ENCODE measurements at regions not wholly inside any gene's neighbourhood (a gene's known extent, or its start where the extent isn't known, plus 50 kb on each side); places are given as distances from the start of the nearest gene placed in this dataset.

DNA sequence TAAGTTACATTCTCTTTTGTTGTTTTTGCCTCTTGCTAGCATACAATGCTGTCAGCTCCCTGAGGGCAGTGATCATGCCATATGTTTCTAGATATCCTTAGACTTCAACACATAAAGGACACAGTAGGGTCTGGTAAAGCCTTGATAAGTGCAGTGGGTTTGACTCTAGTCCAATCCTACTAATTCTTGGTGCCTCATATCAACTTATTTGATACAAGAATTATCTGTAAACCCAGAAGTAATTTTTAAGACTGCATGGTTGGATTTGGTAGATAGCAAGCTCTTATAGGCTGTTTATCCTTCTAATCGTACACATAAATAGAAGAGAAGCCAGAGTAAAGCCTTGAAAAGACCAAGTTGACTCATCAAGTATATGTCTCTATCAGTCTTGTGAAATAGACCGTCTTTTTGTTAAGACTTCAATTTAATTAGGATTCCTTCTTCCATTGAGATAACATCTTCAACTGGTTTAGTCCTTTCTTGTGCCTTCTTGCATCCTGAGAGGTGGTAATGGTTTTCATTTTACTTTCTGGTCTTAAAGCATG is 265.6 kb upstream of the CDIN1 start:
- no peak for DNase-seq (ENCODE audit: insufficient read length, low spot score)
- FAIRE-seq: no peak

DNA sequence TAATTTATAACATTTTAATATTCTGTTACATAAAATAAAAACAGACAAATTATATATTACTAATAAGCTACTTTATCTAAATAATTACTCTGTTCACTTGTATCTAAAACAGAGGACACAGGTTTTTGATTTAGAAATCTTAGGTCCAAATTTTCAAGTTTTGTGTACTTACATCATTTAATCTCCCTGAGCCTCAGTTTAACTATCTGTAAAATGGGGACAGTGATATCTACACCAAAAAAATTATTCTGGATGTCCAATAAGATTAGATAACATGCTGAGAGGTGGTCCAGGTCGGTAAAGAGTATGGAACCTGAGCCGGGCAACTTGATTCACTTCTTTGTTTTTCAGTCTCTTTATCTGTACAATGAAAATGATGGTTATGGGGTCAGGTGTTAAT is 263.8 kb upstream of the CDIN1 start:
- no peak for FAIRE-seq
- no peak for DNase-seq (ENCODE audit: insufficient read length, low spot score)

GRCh38 chr15:36323615-36324014 is 255.8 kb upstream of the CDIN1 start:
- FAIRE-seq (no peak), DNase-seq (ENCODE audit: insufficient read length, low spot score) (no peak)

DNA sequence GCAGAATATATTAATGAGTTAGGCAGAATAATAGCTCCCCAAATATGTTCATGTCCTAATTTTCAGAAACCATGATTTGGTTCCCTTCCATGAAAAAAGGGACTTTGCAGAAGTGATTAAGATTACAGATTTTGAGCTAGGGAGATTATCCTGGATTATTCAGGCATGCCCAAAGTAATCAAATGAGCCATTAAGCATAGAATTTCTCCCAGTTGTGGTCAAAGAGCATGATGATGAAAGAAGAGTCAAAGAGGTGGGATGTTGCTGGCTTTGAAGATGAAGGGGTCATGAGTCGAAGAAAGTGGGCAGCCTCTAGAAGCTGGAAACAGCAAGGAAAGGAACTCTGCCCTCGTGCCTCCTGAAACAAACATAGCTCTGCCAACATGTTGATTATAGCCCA is 254.2 kb upstream of the CDIN1 start:
- FAIRE-seq: no peak
- DNase-seq (ENCODE audit: insufficient read length, low spot score): no peak

DNA sequence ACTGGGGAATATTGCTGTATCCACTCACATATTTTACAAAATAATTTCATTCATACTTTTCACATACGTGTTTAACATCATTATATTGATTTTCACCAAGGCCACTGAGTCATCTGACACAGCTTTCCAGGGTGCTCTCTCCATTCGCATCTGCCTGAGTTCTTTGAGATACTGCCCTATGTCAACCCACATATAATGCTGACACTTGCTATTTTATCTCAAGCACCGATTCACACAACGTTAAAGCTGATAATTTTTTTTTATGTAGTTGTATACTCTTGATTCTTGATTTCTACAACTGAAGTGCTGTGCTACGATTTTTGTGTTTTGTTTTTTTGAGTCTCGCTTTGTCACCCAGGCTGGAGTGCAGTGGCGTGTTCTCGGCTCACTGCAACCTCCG is 249.8 kb upstream of the CDIN1 start:
- FAIRE-seq (no peak), DNase-seq (ENCODE audit: insufficient read length, low spot score) (no peak)

GRCh38 chr15:36330598-36330997 is 248.8 kb upstream of the CDIN1 start:
- no peak for FAIRE-seq

DNA sequence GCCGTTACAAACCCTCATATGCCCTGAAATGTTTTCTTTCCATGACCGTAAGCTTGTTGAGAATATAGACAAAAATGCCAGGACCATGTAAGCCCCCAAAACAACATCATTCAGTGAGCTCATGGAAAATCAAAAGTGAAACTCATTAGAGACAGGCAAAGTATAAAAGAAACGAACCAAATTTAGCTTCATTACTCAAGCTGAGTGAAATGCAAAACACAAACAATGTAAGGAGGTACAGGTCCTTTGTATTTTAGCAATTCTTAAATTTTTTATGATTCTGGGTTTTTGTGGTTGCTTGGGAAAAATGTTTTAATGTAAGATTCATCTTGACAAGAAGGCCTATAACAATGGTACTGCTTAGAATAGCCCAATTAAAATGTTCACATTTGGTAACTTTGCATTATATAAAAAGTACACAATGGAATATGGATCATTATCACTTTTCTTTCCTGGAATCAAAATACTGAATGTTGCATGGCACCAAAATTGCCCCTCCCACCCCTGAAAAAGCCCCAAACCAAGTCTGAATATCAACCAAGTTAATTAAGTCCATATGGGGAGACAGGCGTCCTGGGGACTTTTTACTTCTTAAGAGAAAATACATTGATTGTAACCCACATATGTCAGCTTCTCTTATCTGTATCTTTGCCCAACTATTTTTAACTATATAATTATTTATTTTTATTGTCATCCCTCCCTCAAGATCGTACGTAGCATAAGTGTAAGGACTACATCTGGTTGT is 247.7 kb upstream of the CDIN1 start:
- no peak for FAIRE-seq
- no peak for DNase-seq (ENCODE audit: insufficient read length, low spot score)

More at GRCh38 chr15:36330598-36330997, 248.8 kb upstream of the CDIN1 start:
- DNase-seq (ENCODE audit: insufficient read length, low spot score): no peak

DNA sequence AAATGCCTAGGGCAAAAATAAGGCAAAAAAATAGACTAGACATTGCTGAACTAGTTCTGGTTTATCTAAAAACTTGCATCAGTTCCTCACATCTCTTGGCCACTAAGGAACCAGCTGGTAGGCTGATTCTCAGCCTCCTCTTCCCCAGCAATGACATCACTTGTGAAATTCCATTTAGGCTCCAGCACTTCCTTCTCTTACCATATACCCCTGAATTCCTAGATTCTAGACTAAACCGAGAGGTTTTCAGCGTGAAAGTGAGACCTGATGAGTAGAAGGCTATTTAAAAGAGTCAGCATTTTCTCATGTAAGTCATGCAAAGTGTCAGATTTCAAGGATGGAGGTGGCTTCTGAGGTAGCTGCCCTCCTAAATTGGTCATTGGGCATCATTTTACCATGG is 247.1 kb upstream of the CDIN1 start:
- FAIRE-seq (no peak), DNase-seq (ENCODE audit: insufficient read length, low spot score) (no peak)

DNA sequence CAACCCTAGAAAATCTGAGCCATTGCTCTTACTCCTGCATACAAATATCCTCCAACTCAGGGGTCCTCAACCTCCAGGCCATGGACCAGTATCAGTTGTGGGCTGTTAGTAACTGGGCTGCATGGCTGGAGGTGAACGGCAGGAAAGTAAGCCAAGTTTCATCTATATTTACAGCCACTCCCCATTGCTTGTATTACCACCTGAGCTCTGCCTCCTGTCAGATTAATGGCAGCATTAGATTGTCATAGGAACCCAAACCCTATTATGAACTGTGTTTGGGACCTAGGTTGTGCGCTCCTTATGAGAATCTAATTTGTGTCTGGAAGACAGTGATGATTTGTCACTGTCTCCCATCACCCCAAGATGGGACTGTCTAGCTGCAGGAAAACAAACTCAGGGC is 246.5 kb upstream of the CDIN1 start:
- DNase-seq (ENCODE audit: insufficient read length, low spot score) (no peak), FAIRE-seq (no peak)

DNA sequence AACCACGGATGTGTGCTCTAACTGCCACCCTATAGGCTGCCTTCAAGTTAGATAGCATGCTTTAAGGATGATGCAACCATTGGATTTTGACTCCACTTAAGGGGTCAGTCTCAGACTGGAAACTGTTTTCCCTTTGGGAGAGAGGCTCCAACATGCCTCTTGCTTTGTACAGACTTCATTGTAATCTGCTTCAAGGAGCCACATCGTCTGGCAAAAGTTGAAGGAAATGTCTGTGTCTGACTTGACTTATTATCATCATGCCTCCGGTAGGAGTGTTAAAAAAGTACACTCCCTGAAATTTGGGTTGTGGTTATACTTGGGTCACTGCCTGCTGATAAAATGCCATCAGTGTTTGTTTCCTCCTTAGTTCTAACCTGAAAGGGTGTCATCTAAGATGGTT is 245.4 kb upstream of the CDIN1 start:
- peak; percentile 76 for FAIRE-seq
- peak; percentile 10 for DNase-seq (ENCODE audit: insufficient read length, low spot score)

DNA sequence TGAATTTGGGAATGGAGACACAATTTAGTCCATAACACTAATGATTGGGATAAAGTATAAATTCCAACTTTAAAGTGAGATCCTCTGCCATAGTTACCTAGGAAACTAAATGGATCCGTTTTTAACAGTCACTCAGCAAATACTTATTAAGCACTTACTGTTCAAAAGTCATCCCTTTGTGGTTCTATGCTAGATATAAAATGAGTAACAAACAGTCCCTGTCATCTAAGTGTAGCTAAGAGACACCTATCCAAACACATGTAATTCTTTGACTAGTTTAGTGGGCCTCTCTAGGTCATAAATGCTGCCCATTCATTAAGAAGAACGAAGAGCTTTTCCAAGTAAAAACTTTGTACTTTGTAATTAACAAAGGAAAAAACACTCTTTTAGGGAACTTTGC is 244.2 kb upstream of the CDIN1 start:
- no peak for DNase-seq (ENCODE audit: insufficient read length, low spot score)
- FAIRE-seq: no peak

DNA sequence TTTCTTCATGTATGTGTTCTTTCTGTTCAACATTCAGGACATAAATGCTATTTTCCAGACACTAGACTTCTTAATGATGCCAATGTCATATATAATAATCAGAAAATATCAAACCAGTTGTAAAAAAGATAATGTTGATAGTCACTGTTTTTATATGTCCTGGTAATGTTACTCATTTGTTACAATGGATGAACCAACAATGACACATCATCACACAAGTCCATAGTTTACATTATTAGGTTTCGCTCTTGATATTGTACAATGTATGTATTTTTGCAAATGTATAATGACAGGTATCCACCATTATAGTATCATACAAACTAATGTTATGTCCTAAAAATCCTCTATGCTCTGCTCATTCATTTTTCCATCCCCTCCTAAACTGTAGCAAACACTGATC is 243.8 kb upstream of the CDIN1 start:
- no peak for FAIRE-seq
- no peak for DNase-seq (ENCODE audit: insufficient read length, low spot score)

DNA sequence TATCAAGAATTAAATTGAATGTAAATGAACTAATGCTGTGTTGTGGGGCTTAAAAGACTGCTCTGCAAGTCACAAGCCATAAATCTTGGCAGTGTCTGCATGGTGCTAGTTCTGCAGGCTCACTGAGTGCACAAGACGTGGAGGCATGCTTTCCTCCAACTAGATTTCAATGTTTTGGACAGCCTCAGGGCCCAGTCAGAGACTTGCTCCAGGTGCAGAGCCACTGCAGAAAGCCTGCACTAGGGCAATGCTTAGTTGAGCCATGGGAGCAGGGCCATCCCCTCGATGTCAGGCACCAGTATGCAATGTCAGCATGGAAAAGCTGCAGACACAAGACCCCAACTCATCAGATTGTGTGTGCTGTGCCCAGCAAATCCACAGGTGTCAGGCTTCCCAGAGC is 234.5 kb upstream of the CDIN1 start:
- no peak for DNase-seq (ENCODE audit: insufficient read length, low spot score)
- no peak for FAIRE-seq

DNA sequence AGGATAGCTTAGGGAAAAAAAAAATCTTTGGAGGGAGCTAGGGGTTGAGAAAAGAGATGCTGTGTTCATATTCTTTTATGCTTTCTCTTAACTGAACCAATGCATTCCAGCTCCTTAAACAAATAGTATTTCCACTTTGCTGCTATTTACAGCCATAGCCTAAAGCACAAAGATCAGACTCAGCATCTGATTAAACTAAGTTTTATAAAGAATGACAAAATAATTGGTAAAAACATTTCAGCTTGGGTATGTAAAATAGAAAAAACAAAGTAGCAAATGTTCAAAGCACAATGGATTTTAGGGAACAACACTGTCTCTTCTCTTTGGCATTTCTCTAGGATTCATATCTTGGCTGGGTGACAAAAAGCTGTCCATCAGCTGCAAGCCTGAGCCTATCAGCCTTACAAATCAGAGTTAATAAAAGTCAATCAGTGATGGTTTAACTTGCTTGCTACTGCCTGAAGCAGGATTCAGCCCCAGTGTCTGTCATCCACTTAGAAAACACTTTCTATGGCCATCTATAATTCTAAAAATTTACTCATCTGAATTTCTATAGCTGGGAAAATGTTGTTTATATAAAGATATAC is 232.1 kb upstream of the CDIN1 start:
- FAIRE-seq (no peak), DNase-seq (ENCODE audit: insufficient read length, low spot score) (peak; percentile 14)

- no peak for FAIRE-seq
- no peak for DNase-seq (ENCODE audit: insufficient read length, low spot score)
Measured at GRCh38 chr15:36356466-36356865, 223.0 kb upstream of the CDIN1 start.

- DNase-seq (ENCODE audit: insufficient read length, low spot score) (no peak), FAIRE-seq (no peak)
Measured at GRCh38 chr15:36356978-36357601, 222.3 kb upstream of the CDIN1 start.

- FAIRE-seq: no peak
- no peak for DNase-seq (ENCODE audit: insufficient read length, low spot score)
Measured at GRCh38 chr15:36358094-36358493, 221.3 kb upstream of the CDIN1 start.

GRCh38 chr15:36358523-36358922 is 220.9 kb upstream of the CDIN1 start:
- FAIRE-seq (no peak), DNase-seq (ENCODE audit: insufficient read length, low spot score) (no peak)

DNA sequence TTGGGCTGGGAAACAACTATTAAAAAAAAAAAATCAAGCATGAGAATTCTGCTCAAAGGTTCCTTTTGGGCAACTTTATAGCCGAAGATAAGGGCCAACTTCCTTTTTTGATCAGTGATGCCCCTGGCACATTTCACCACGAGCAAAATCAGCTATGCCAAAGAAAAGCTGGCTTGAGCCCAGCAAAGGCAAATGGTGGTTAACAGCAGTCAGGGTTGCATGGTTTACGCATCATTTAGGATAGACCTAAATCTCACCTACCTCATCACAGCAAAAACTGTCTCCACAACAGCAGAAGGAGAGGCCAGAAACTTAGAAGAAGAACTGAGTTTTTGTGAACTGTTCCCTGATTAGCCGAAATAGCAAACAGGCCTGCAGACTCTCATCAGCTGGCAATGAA is 220.1 kb upstream of the CDIN1 start:
- no peak for FAIRE-seq
- DNase-seq (ENCODE audit: insufficient read length, low spot score): no peak

- DNase-seq (ENCODE audit: insufficient read length, low spot score) (no peak), FAIRE-seq (no peak)
Measured at GRCh38 chr15:36361351-36361870, 218.0 kb upstream of the CDIN1 start.

DNA sequence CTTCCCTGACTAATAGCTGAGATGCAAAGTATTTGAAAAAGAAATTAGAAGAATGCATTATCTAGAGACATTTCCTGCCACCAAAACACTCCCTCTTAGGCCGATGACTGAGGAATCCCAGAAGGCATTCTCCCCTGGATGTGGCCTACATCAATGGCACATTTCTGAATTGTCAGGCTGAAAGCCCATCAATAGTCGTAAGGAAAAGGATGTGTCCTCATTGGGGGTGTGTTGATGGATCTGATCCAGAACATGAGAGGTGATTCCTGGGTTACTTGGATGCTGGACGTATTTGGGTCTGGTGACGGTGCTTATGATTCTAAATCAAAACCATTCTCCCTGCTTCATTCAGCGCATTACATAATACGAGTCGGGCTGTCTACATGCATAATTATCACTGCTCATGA is 216.9 kb upstream of the CDIN1 start:
- FAIRE-seq (peak; percentile 54), DNase-seq (ENCODE audit: insufficient read length, low spot score) (no peak)

DNA sequence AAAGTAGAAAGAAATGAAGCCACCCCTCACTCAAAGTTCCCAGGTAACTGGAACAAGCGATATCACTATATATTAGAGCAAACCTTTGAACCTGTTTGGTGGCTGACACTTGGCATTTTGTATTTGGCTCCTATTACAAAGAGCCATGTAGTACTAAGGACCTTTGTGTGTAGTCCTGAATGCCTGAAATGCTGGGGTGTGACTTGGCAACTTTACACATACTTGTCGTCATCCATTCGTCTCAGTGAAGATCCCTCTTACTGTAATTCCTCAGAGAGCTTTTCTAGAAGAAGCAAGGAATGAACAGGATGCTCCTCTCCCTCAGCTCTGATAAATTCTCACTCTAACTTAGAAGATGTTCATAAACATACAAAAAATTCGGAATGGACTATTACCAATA is 216.1 kb upstream of the CDIN1 start:
- FAIRE-seq: peak; percentile 38
- no peak for DNase-seq (ENCODE audit: insufficient read length, low spot score)
